Right forelimb (tissue), 1 donor: ENCODE measurements at regions not wholly inside any gene's neighbourhood (a gene's known extent, or its start where the extent isn't known, plus 50 kb on each side); places are given as distances from the start of the nearest gene placed in this dataset.
A peak's percentile ranks its signal among the peaks of the same experiment; 100 is the strongest.
"Not testable (repeated sequence)": the region's sequence is repeated elsewhere in the genome, so short reads cannot be mapped to it uniquely, and the experiment has no call there.

Experiments used
- DNase-seq: peaks from one replicate; pipeline ENCODE4 v3.0.0-alpha.2; 2018

- DNase-seq, result no peak
Observed at GRCh38 chr1:203559523-203559922, 65.6 kb downstream of the OPTC start.

- not testable (repeated sequence) for DNase-seq
Observed at GRCh38 chr1:203561761-203562160, 64.9 kb upstream of the ATP2B4 start.

- DNase-seq, result no peak
Observed at GRCh38 chr1:203563291-203563690, 63.3 kb upstream of the ATP2B4 start.

- no peak for DNase-seq
Observed at GRCh38 chr1:203564024-203564423, 62.6 kb upstream of the ATP2B4 start.

GRCh38 chr1:203565049-203565448 lies 61.6 kb upstream of the ATP2B4 start:
- DNase-seq, result no peak

- DNase-seq, result no peak
Observed at GRCh38 chr1:203565981-203566380, 60.7 kb upstream of the ATP2B4 start.

- not testable (repeated sequence) for DNase-seq
Observed at GRCh38 chr1:203566966-203567365, 59.7 kb upstream of the ATP2B4 start.

- DNase-seq, result no peak
Observed at GRCh38 chr1:203567596-203567995, 59.0 kb upstream of the ATP2B4 start.

- DNase-seq, result no peak
Observed at GRCh38 chr1:203569490-203570318, 56.9 kb upstream of the ATP2B4 start.

GRCh38 chr1:203570805-203571204 lies 55.8 kb upstream of the ATP2B4 start:
- no peak for DNase-seq

GRCh38 chr1:203571661-203572060 lies 55.0 kb upstream of the ATP2B4 start:
- DNase-seq, result no peak

- peak; percentile 53 for DNase-seq
Observed at GRCh38 chr1:203572134-203572625, 54.5 kb upstream of the ATP2B4 start.

GRCh38 chr1:203573730-203574129 lies 52.9 kb upstream of the ATP2B4 start:
- no peak for DNase-seq
